AG10803 (cell line): ENCODE measurements at regions not wholly inside any gene's neighbourhood (a gene's known extent, or its start where the extent isn't known, plus 50 kb on each side); places are given as distances from the start of the nearest gene placed in this dataset.

ENCODE experiments used
- DNase-seq: peaks from one replicate; pipeline ENCODE4 v3.0.0; 2010; ENCODE audit warnings: low read depth
- H3K4me3 ChIP-seq: 2 replicates; pipeline ENCODE4 v1.5.1; 2011; ENCODE audit warnings: mild to moderate bottlenecking, low read length, control low read depth
- CTCF ChIP-seq: conservative IDR thresholded peaks from 2 replicates; pipeline ENCODE4 v1.5.1; 2011; ENCODE audit warnings: mild to moderate bottlenecking, low read length, control low read depth, inconsistent platforms

GRCh38 chr5:171624396-171624795 is 161.2 kb upstream of the SMIM23 start:
- DNase-seq: no peak
- TF ChIP-seq CTCF: no peak
- no peak overlapping the region for H3K4me3 ChIP-seq

- DNase-seq: no peak
- no peak for TF ChIP-seq CTCF
- H3K4me3 ChIP-seq: no peak overlapping the region
Measured at GRCh38 chr5:171625646-171626045, 160.0 kb upstream of the SMIM23 start.

GRCh38 chr5:171627936-171628632 is 157.5 kb upstream of the SMIM23 start:
- DNase-seq: peak; percentile 60
- no peak overlapping the region for H3K4me3 ChIP-seq
- no peak for TF ChIP-seq CTCF

- no peak for DNase-seq
- no peak for TF ChIP-seq CTCF
- H3K4me3 ChIP-seq: no peak overlapping the region
Measured at GRCh38 chr5:171628633-171628974, 157.0 kb upstream of the SMIM23 start.

- no peak overlapping the region for H3K4me3 ChIP-seq
- no peak for DNase-seq
- TF ChIP-seq CTCF: no peak
Measured at GRCh38 chr5:171629221-171629620, 156.4 kb upstream of the SMIM23 start.

GRCh38 chr5:171629628-171630349 is 155.8 kb upstream of the SMIM23 start:
- no peak overlapping the region for H3K4me3 ChIP-seq
- DNase-seq: peak; percentile 16
- TF ChIP-seq CTCF: peak; percentile 45

GRCh38 chr5:171630350-171631065 is 155.1 kb upstream of the SMIM23 start:
- no peak overlapping the region for H3K4me3 ChIP-seq
- no peak for TF ChIP-seq CTCF
- no peak for DNase-seq
